Endodermal cell (in vitro differentiated cells): ENCODE measurements at regions not wholly inside any gene's neighbourhood (a gene's known extent, or its start where the extent isn't known, plus 50 kb on each side); places are given as distances from the start of the nearest gene placed in this dataset.

Source experiments
- DNase-seq: peaks from one replicate; pipeline ENCODE4 v3.0.0-alpha.2; 2017
- H3K27ac ChIP-seq: 2 replicates; pipeline ENCODE4 v1.5.1; 2013; ENCODE audit warnings: mild to moderate bottlenecking, low read depth, low read length, moderate library complexity
- H3K27me3 ChIP-seq: 2 replicates; pipeline ENCODE4 v1.6.1; 2013; ENCODE audit warnings: mild to moderate bottlenecking, low read length, moderate library complexity; ENCODE audit not compliant: insufficient read depth, control insufficient read depth, poor library complexity, severe bottlenecking
- H3K36me3 ChIP-seq: 2 replicates; pipeline ENCODE4 v1.7.0; 2013; ENCODE audit warnings: mild to moderate bottlenecking, low read length, moderate library complexity; ENCODE audit not compliant: control insufficient read depth, insufficient read depth
- H3K4me1 ChIP-seq: one replicate; pipeline ENCODE4 v1.7.0; 2013; ENCODE audit warnings: low read length; ENCODE audit not compliant: control insufficient read depth, insufficient read depth
- H3K4me3 ChIP-seq: 2 replicates; pipeline ENCODE4 v1.5.1; 2013; ENCODE audit warnings: mild to moderate bottlenecking, low read length, moderate library complexity
- H3K9ac ChIP-seq: 2 replicates; pipeline ENCODE4 v1.6.1; 2013; ENCODE audit warnings: mild to moderate bottlenecking, low read length, moderate library complexity; ENCODE audit not compliant: poor library complexity, severe bottlenecking; ENCODE audit errors: extremely low read depth
- H3K9me3 ChIP-seq: 2 replicates; pipeline ENCODE4 v1.6.1; 2013; ENCODE audit warnings: mild to moderate bottlenecking, low read length, moderate library complexity; ENCODE audit not compliant: control insufficient read depth
- H3K27ac Mint-ChIP-seq: 2 replicates; pipeline ENCODE4 v1.8.0; 2020; ENCODE audit warnings: mixed read lengths
- H3K27me3 Mint-ChIP-seq: 2 replicates; pipeline ENCODE4 v1.8.0; 2021; ENCODE audit warnings: mild to moderate bottlenecking, mixed read lengths; ENCODE audit not compliant: insufficient read depth
- H3K36me3 Mint-ChIP-seq: 2 replicates; pipeline ENCODE4 v1.8.0; 2020; ENCODE audit warnings: low read depth, mixed read lengths
- H3K4me1 Mint-ChIP-seq: 2 replicates; pipeline ENCODE4 v1.8.0; 2020; ENCODE audit warnings: mixed read lengths
- H3K4me3 Mint-ChIP-seq: 2 replicates; pipeline ENCODE4 v1.8.0; 2020; ENCODE audit warnings: mild to moderate bottlenecking, moderate library complexity, mixed read lengths
- H3K9me3 Mint-ChIP-seq: 2 replicates; pipeline ENCODE4 v1.8.0; 2020; ENCODE audit warnings: mild to moderate bottlenecking, mixed read lengths
- CTCF ChIP-seq: fragments of 200-600 bp; sonication (generic); conservative IDR thresholded peaks from 2 replicates; pipeline ENCODE4 v1.5.0; 2021; ENCODE audit warnings: antibody characterized with exemption, mild to moderate bottlenecking
- WGBS, 2 experiments: methylation state at CpG; one replicate each; pipeline versions ENCODE4 v1.1.5 to v1.1.7; 2013; ENCODE audit warnings: missing lambda C conversion rate in 2 of 2, mixed read lengths in 1 of 2; ENCODE audit not compliant: insufficient coverage in 1 of 2, insufficient read length in 1 of 2; 5-methylcytosine and 5-hydroxymethylcytosine counted together

GRCh38 chr6:92174398-92175073 lies 1244.8 kb downstream of the EPHA7 start:
- Mint-ChIP-seq H3K4me1 (peaks cover 10% of the 10 kb centered on the region), H3K27me3 (no peaks in the 10 kb centered on the region), H3K4me3 (no peak overlapping the region), H3K9me3 (no peaks in the 10 kb centered on the region), H3K27ac (no peak overlapping the region), H3K36me3 (no peaks in the 10 kb centered on the region)
- Histone ChIP-seq H3K36me3 (no peaks in the 10 kb centered on the region), H3K9me3 (no peaks in the 10 kb centered on the region), H3K9ac (no peak overlapping the region), H3K4me3 (no peak overlapping the region), H3K27ac (no peak overlapping the region), H3K4me1 (no peaks in the 10 kb centered on the region), H3K27me3 (no peaks in the 10 kb centered on the region)
- DNase-seq, result no peak
- TF ChIP-seq CTCF, result no peak
- 97 to 100% methylated on average over 4 to 6 of the region's 6 CpGs for WGBS, 2 experiments

GRCh38 chr6:92169506-92169905 lies 1249.9 kb downstream of the EPHA7 start:
- no peak for TF ChIP-seq CTCF
- no peaks in the 10 kb centered on the region for H3K27me3 Mint-ChIP-seq
- H3K4me1 ChIP-seq, result no peaks in the 10 kb centered on the region
- no peaks in the 10 kb centered on the region for H3K36me3 Mint-ChIP-seq
- no peak overlapping the region for H3K4me3 ChIP-seq
- no peak overlapping the region for H3K9ac ChIP-seq
- H3K9me3 Mint-ChIP-seq, result no peaks in the 10 kb centered on the region
- H3K9me3 ChIP-seq, result peaks cover 7% of the 10 kb centered on the region
- 100% methylated on average over 1 of the region's 1 CpG; no CpG with 5 or more reads in 1 of the 2 experiments for WGBS, 2 experiments
- H3K4me3 Mint-ChIP-seq, result no peak overlapping the region
- no peak overlapping the region for H3K27ac Mint-ChIP-seq
- H3K36me3 ChIP-seq, result no peaks in the 10 kb centered on the region
- no peak overlapping the region for H3K27ac ChIP-seq
- H3K27me3 ChIP-seq, result no peaks in the 10 kb centered on the region
- no peak for DNase-seq
- peaks cover 12% of the 10 kb centered on the region for H3K4me1 Mint-ChIP-seq

GRCh38 chr6:92166666-92167065 lies 1252.7 kb downstream of the EPHA7 start:
- no peaks in the 10 kb centered on the region for H3K36me3 ChIP-seq
- H3K4me1 ChIP-seq, result no peaks in the 10 kb centered on the region
- Mint-ChIP-seq H3K36me3 (no peaks in the 10 kb centered on the region), H3K27me3 (no peaks in the 10 kb centered on the region), H3K4me3 (no peak overlapping the region), H3K27ac (no peak overlapping the region), H3K9me3 (no peaks in the 10 kb centered on the region), H3K4me1 (peaks cover 7% of the 10 kb centered on the region)
- peaks cover 7% of the 10 kb centered on the region for H3K9me3 ChIP-seq
- H3K4me3 ChIP-seq, result no peak overlapping the region
- DNase-seq, result no peak
- H3K9ac ChIP-seq, result no peak overlapping the region
- H3K27me3 ChIP-seq, result no peaks in the 10 kb centered on the region
- no peak overlapping the region for H3K27ac ChIP-seq
- no peak for TF ChIP-seq CTCF
